ENCODE measurements at regions not wholly inside any gene's neighbourhood (a gene's known extent, or its start where the extent isn't known, plus 50 kb on each side); places are given as distances from the start of the nearest gene placed in this dataset.
"Not testable (repeated sequence)": the region's sequence is repeated elsewhere in the genome, so short reads cannot be mapped to it uniquely, and the experiment has no call there.

GRCh38 chr2:172287605-172288315, 139.6 kb upstream of the ITGA6 start:
- no peak for DNase-seq (ENCODE audit: low read depth)

GRCh38 chr2:172288603-172289002, 138.8 kb upstream of the ITGA6 start:
- DNase-seq (ENCODE audit: low read depth) = no peak

- DNase-seq (ENCODE audit: low read depth) = no peak
These were observed 133.4 kb upstream of the ITGA6 start for GRCh38 chr2:172293952-172294351.

GRCh38 chr2:172294983-172295382, 132.4 kb upstream of the ITGA6 start:
- DNase-seq (ENCODE audit: low read depth) = no peak

- no peak for DNase-seq (ENCODE audit: low read depth)
These were observed 131.7 kb upstream of the ITGA6 start for GRCh38 chr2:172295677-172296076.

- no peak for DNase-seq (ENCODE audit: low read depth)
These were observed 130.9 kb upstream of the ITGA6 start for GRCh38 chr2:172296267-172297046.

GRCh38 chr2:172297531-172297930, 129.9 kb upstream of the ITGA6 start:
- no peak for DNase-seq (ENCODE audit: low read depth)

- DNase-seq (ENCODE audit: low read depth) = no peak
These were observed 129.4 kb upstream of the ITGA6 start for GRCh38 chr2:172297950-172298349.

GRCh38 chr2:172299741-172300140, 127.6 kb upstream of the ITGA6 start:
- no peak for DNase-seq (ENCODE audit: low read depth)

GRCh38 chr2:172300851-172301250, 126.5 kb upstream of the ITGA6 start:
- DNase-seq (ENCODE audit: low read depth) = no peak

GRCh38 chr2:172305066-172305465, 122.3 kb upstream of the ITGA6 start:
- no peak for DNase-seq (ENCODE audit: low read depth)

- DNase-seq (ENCODE audit: low read depth) = no peak
These were observed 119.6 kb upstream of the ITGA6 start for GRCh38 chr2:172307800-172308199.

GRCh38 chr2:172308253-172308935, 119.0 kb upstream of the ITGA6 start:
- DNase-seq (ENCODE audit: low read depth) = no peak

- DNase-seq (ENCODE audit: low read depth) = no peak
These were observed 115.5 kb upstream of the ITGA6 start for GRCh38 chr2:172311921-172312345.

- no peak for DNase-seq (ENCODE audit: low read depth)
These were observed 113.6 kb upstream of the ITGA6 start for GRCh38 chr2:172313715-172314341.

- not testable (repeated sequence) for DNase-seq (ENCODE audit: low read depth)
These were observed 112.3 kb upstream of the ITGA6 start for GRCh38 chr2:172315070-172315469.

- DNase-seq (ENCODE audit: low read depth) = no peak
These were observed 105.3 kb upstream of the ITGA6 start for GRCh38 chr2:172322049-172322448.

GRCh38 chr2:172323256-172323655, 104.1 kb upstream of the ITGA6 start:
- no peak for DNase-seq (ENCODE audit: low read depth)

- no peak for DNase-seq (ENCODE audit: low read depth)
These were observed 103.4 kb upstream of the ITGA6 start for GRCh38 chr2:172323861-172324597.

- no peak for DNase-seq (ENCODE audit: low read depth)
These were observed 101.2 kb upstream of the ITGA6 start for GRCh38 chr2:172326211-172326509.

GRCh38 chr2:172328103-172328841, 99.1 kb upstream of the ITGA6 start:
- DNase-seq (ENCODE audit: low read depth) = no peak
